ENCODE measurements at regions not wholly inside any gene's neighbourhood (a gene's known extent, or its start where the extent isn't known, plus 50 kb on each side); places are given as distances from the start of the nearest gene placed in this dataset.
A peak's percentile ranks its signal among the peaks of the same experiment; 100 is the strongest.

GRCh38 chr20:24106150-24106800 is 117.7 kb upstream of the GGTLC1 start:
- no peak overlapping the region for H3K4me3 Mint-ChIP-seq
- H3K36me3 Mint-ChIP-seq, result no peaks in the 10 kb centered on the region
- no peak for DNase-seq (ENCODE audit: extremely low spot score, unreplicated experiment)
- no peaks in the 10 kb centered on the region for H3K9me3 Mint-ChIP-seq
- TF ChIP-seq CTCF (conservative IDR thresholded peaks at IDR 0.05), result no peak
- no peaks in the 10 kb centered on the region for H3K4me1 Mint-ChIP-seq (ENCODE audit: unreplicated experiment)
- H3K27me3 Mint-ChIP-seq, result peaks cover 43% of the 10 kb centered on the region
- H3K27ac Mint-ChIP-seq, result no peak overlapping the region

GRCh38 chr20:24102749-24103333 is 114.3 kb upstream of the GGTLC1 start:
- Mint-ChIP-seq H3K4me3 (no peak overlapping the region), H3K27me3 (peaks cover 56% of the 10 kb centered on the region), H3K27ac (no peak overlapping the region), H3K36me3 (no peaks in the 10 kb centered on the region), H3K9me3 (no peaks in the 10 kb centered on the region), H3K4me1 (ENCODE audit: unreplicated experiment) (no peaks in the 10 kb centered on the region)
- TF ChIP-seq CTCF (conservative IDR thresholded peaks at IDR 0.05), result no peak
- DNase-seq (ENCODE audit: extremely low spot score, unreplicated experiment), result no peak

GRCh38 chr20:24102290-24102689 is 113.7 kb upstream of the GGTLC1 start:
- no peak for DNase-seq (ENCODE audit: extremely low spot score, unreplicated experiment)
- Mint-ChIP-seq H3K27ac (no peak overlapping the region), H3K36me3 (no peaks in the 10 kb centered on the region), H3K9me3 (no peaks in the 10 kb centered on the region), H3K4me3 (no peak overlapping the region), H3K4me1 (ENCODE audit: unreplicated experiment) (peaks cover under 1% of the 10 kb centered on the region), H3K27me3 (peaks cover 57% of the 10 kb centered on the region)
- TF ChIP-seq CTCF (conservative IDR thresholded peaks at IDR 0.05), result peak; percentile 58

- H3K9me3 Mint-ChIP-seq, result no peaks in the 10 kb centered on the region
- H3K27me3 Mint-ChIP-seq, result peaks cover 60% of the 10 kb centered on the region
- DNase-seq (ENCODE audit: extremely low spot score, unreplicated experiment), result no peak
- H3K4me3 Mint-ChIP-seq, result no peak overlapping the region
- no peaks in the 10 kb centered on the region for H3K36me3 Mint-ChIP-seq
- TF ChIP-seq CTCF (conservative IDR thresholded peaks at IDR 0.05), result peak; percentile 83
- H3K4me1 Mint-ChIP-seq (ENCODE audit: unreplicated experiment), result peaks cover 12% of the 10 kb centered on the region
- H3K27ac Mint-ChIP-seq, result no peak overlapping the region
Measured at GRCh38 chr20:24100370-24101011, 111.9 kb upstream of the GGTLC1 start.

DNA sequence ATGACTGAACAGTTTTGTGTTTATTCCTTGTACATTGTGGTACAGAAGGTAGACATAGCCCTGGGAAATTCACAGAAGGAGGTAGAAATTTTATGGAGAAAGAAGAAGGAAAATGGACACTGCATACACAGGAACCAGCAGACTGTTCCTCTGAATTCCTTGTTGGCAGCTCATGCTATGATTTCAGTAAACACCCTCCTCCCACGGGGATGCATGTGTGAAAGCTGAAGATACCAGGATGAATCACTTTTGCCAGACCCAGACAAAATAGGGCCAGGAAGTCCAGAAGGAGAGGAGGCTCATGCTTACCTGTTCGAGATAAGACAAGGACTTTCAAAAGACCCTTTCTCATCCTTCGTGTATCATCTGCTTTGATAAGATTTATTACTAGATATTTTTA is 110.3 kb upstream of the GGTLC1 start:
- Mint-ChIP-seq H3K27ac (no peak overlapping the region), H3K4me1 (ENCODE audit: unreplicated experiment) (peaks cover 12% of the 10 kb centered on the region), H3K36me3 (no peaks in the 10 kb centered on the region), H3K9me3 (no peaks in the 10 kb centered on the region), H3K4me3 (no peak overlapping the region), H3K27me3 (peaks cover 61% of the 10 kb centered on the region)
- DNase-seq (ENCODE audit: extremely low spot score, unreplicated experiment), result no peak
- no peak for TF ChIP-seq CTCF (conservative IDR thresholded peaks at IDR 0.05)
